Parathyroid adenoma (tissue), 2 donors: ENCODE measurements at regions not wholly inside any gene's neighbourhood (a gene's known extent, or its start where the extent isn't known, plus 50 kb on each side); places are given as distances from the start of the nearest gene placed in this dataset.

ENCODE experiments used
- H2AFZ ChIP-seq: fragments of 300-600 bp; sonication (generic); one replicate; pipeline ENCODE4 v1.7.0; 2017; ENCODE audit warnings: antibody characterized with exemption, mild to moderate bottlenecking
- H3K27ac ChIP-seq: fragments of 300-600 bp; sonication (generic); one replicate; pipeline ENCODE4 v1.7.0; 2017
- H3K27me3 ChIP-seq: fragments of 300-600 bp; sonication (generic); one replicate; pipeline ENCODE4 v1.7.0; 2017; ENCODE audit warnings: low read length; ENCODE audit not compliant: control insufficient read depth, insufficient read depth
- H3K36me3 ChIP-seq: fragments of 300-600 bp; sonication (generic); one replicate; pipeline ENCODE4 v1.7.0; 2017; ENCODE audit warnings: low read length; ENCODE audit not compliant: control insufficient read depth, insufficient read depth
- H3K4me1 ChIP-seq: fragments of 300-600 bp; sonication (generic); one replicate; pipeline ENCODE4 v1.7.0; 2017; ENCODE audit warnings: control low read depth
- H3K4me2 ChIP-seq: fragments of 300-600 bp; sonication (generic); one replicate; pipeline ENCODE4 v1.7.0; 2017; ENCODE audit warnings: low read length
- H3K4me3 ChIP-seq: fragments of 300-600 bp; sonication (generic); one replicate; pipeline ENCODE4 v1.7.0; 2017; ENCODE audit warnings: low read depth, low read length
- H3K79me2 ChIP-seq: fragments of 300-600 bp; sonication (generic); one replicate; pipeline ENCODE4 v1.7.0; 2017; ENCODE audit warnings: control low read depth
- H3K9ac ChIP-seq: fragments of 300-600 bp; sonication (generic); one replicate; pipeline ENCODE4 v1.7.0; 2017; ENCODE audit warnings: mild to moderate bottlenecking
- H3K9me3 ChIP-seq: fragments of 300-600 bp; sonication (generic); one replicate; pipeline ENCODE4 v1.7.0; 2017; ENCODE audit warnings: low read length; ENCODE audit not compliant: control insufficient read depth
- CTCF ChIP-seq: fragments of 300-600 bp; sonication (generic); IDR thresholded peaks from one replicate; pipeline ENCODE4 v1.7.0; 2017; ENCODE audit warnings: antibody characterized with exemption, mild to moderate bottlenecking
- donor health status: primary hyperparathyroidism.

GRCh38 chr17:79213305-79213704, 138.7 kb downstream of the ENGASE start:
- Histone ChIP-seq H3K4me1 (no peaks in the 10 kb centered on the region), H3K4me3 (no peak overlapping the region), H3K79me2 (no peaks in the 10 kb centered on the region), H3K36me3 (no peaks in the 10 kb centered on the region), H3K4me2 (no peak overlapping the region), H3K9ac (no peak overlapping the region), H2AFZ (no peak overlapping the region), H3K27ac (no peak overlapping the region), H3K27me3 (no peaks in the 10 kb centered on the region), H3K9me3 (no peaks in the 10 kb centered on the region)
- no peak for TF ChIP-seq CTCF

GRCh38 chr17:79212149-79213087, 137.8 kb downstream of the ENGASE start:
- TF ChIP-seq CTCF = no peak
- Histone ChIP-seq H3K4me2 (no peak overlapping the region), H3K36me3 (no peaks in the 10 kb centered on the region), H3K9ac (no peak overlapping the region), H3K79me2 (no peaks in the 10 kb centered on the region), H3K27ac (no peak overlapping the region), H3K4me3 (no peak overlapping the region), H2AFZ (no peak overlapping the region), H3K27me3 (no peaks in the 10 kb centered on the region), H3K4me1 (no peaks in the 10 kb centered on the region), H3K9me3 (no peaks in the 10 kb centered on the region)

- no peak for TF ChIP-seq CTCF
- Histone ChIP-seq H3K4me2 (no peak overlapping the region), H3K4me3 (no peak overlapping the region), H3K9ac (no peak overlapping the region), H3K27ac (no peak overlapping the region), H3K27me3 (no peaks in the 10 kb centered on the region), H2AFZ (no peak overlapping the region), H3K79me2 (no peaks in the 10 kb centered on the region), H3K36me3 (no peaks in the 10 kb centered on the region), H3K4me1 (no peaks in the 10 kb centered on the region), H3K9me3 (no peaks in the 10 kb centered on the region)
These were observed 136.6 kb downstream of the ENGASE start for GRCh38 chr17:79211061-79211770.

- Histone ChIP-seq H3K9ac (no peak overlapping the region), H3K36me3 (no peaks in the 10 kb centered on the region), H2AFZ (no peak overlapping the region), H3K79me2 (no peaks in the 10 kb centered on the region), H3K27ac (no peak overlapping the region), H3K9me3 (no peaks in the 10 kb centered on the region), H3K4me3 (no peak overlapping the region), H3K4me1 (no peaks in the 10 kb centered on the region), H3K27me3 (no peaks in the 10 kb centered on the region), H3K4me2 (no peak overlapping the region)
- TF ChIP-seq CTCF = no peak
These were observed 136.0 kb downstream of the ENGASE start for GRCh38 chr17:79210638-79211037.
